ENCODE measurements at regions not wholly inside any gene's neighbourhood (a gene's known extent, or its start where the extent isn't known, plus 50 kb on each side); places are given as distances from the start of the nearest gene placed in this dataset.

DNA sequence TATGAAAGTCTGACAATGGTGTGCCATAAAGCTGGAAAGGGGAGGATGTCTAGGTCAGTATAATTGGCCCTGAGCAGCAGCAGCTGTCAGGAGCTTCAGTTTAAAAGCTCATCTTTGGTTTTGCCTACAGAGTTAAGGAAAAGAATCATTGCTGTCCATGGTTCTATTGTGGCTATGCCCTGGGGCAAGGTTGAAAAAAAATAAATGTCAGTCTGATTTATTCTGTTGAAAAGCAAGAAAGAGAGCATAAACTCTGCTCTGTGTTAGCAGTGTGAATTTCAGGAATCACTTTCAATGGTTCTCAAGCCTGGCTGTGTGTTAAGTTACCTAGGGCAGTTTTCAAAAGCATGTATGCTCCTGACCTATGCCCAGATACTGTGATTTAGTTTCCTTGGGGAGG, 446.7 kb downstream of the SETBP1 start:
- TF ChIP-seq, protein P1, sequence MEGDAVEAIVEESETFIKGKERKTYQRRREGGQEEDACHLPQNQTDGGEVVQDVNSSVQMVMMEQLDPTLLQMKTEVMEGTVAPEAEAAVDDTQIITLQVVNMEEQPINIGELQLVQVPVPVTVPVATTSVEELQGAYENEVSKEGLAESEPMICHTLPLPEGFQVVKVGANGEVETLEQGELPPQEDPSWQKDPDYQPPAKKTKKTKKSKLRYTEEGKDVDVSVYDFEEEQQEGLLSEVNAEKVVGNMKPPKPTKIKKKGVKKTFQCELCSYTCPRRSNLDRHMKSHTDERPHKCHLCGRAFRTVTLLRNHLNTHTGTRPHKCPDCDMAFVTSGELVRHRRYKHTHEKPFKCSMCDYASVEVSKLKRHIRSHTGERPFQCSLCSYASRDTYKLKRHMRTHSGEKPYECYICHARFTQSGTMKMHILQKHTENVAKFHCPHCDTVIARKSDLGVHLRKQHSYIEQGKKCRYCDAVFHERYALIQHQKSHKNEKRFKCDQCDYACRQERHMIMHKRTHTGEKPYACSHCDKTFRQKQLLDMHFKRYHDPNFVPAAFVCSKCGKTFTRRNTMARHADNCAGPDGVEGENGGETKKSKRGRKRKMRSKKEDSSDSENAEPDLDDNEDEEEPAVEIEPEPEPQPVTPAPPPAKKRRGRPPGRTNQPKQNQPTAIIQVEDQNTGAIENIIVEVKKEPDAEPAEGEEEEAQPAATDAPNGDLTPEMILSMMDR (IDR thresholded peaks at IDR 0.05; ENCODE audit: insufficient read depth, low read depth, low read length), result no peak
- TF ChIP-seq EZH2 (IDR thresholded peaks at IDR 0.05; ENCODE audit: insufficient read depth, low read length), result no peak

Data from astrocyte (in vitro differentiated cells and primary cell).